ENCODE measurements at regions not wholly inside any gene's neighbourhood (a gene's known extent, or its start where the extent isn't known, plus 50 kb on each side); places are given as distances from the start of the nearest gene placed in this dataset.

DNA sequence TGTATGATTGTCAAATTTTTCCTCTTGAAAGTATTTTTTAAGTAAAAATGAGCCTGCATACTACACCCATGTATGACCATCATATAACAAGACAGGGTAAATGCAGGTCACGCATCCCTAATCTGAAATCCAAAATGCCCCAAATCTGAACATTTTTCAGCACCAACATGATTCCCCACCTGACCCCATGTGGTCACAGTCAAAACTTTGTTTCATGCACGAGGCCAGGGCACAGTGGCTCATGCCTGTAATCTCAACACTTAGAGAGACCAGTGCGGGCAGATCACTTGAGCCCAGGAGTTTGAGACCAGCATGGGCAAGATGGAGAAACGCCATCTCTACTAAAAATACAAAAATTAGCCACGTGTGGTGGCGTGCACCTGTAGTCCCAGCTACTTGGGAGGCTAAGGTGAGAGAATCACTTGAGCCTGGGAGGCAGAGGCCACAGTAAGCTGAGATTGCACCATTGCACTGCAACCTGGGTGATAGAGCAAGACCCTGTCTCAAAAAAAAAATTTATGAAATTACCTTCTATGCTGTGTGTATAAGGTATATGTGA is 63.7 kb upstream of the NPAS1 start:
- Histone ChIP-seq H3K9me3 (replicated peaks) (no peaks in the 10 kb centered on the region), H3K4me1 (peaks cover 69% of the 10 kb centered on the region), H3K27ac (replicated peaks) (peak overlapping the region; percentile 40), H3K36me3 (no peaks in the 10 kb centered on the region), H3K27me3 (ENCODE audit: low read depth) (no peaks in the 10 kb centered on the region), H3K4me3 (no peak overlapping the region)
- TF ChIP-seq CTCF (IDR thresholded peaks at IDR 0.05; ENCODE audit: borderline replicate concordance) = no peak
- intact Hi-C loops (cut with micrococcal nuclease) = no loop called here
- no peak for DNase-seq

- H3K4me1 ChIP-seq = peaks cover 60% of the 10 kb centered on the region
- no peaks in the 10 kb centered on the region for H3K9me3 ChIP-seq (replicated peaks)
- no peak for DNase-seq
- H3K36me3 ChIP-seq = no peaks in the 10 kb centered on the region
- H3K4me3 ChIP-seq = no peak overlapping the region
- no peak for TF ChIP-seq CTCF (IDR thresholded peaks at IDR 0.05; ENCODE audit: borderline replicate concordance)
- H3K27ac ChIP-seq (replicated peaks) = no peak overlapping the region
- no peaks in the 10 kb centered on the region for H3K27me3 ChIP-seq (ENCODE audit: low read depth)
- intact Hi-C loops (cut with micrococcal nuclease) = no loop called here
Measured at GRCh38 chr19:46958532-46958931, 61.1 kb upstream of the NPAS1 start.

DNA sequence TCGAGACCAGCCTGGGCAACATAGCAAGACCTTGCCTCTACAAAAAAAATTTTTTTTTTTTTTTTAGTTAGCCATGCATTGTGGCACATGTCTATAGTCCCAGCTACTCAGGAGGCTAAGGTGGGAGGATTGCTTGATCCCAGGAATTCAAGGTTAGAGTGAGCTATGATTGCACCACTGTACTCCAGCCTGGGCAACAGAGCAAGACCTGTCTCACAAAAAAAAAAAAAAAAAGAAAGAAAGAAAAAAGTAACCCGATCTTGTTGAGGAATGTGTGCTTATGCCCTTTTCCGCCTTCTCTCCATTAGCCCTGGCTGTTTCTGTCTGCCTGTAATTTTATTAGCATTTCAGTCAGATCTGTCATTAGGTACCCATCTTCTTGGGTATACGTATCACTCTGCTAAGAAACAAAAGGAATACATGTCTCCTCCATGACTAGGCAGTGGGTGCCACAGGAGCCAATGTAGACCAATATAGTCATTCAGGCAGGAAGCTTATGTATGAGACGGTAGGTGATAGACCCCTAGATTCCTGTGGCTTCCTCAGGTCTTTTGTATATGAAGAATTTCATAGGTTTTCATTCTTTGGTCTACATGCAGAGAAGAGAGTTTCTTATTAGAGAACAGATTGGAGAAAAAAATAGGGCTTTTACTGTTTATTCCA is 59.6 kb upstream of the NPAS1 start:
- intact Hi-C loops (cut with micrococcal nuclease) = no loop called here
- no peak for TF ChIP-seq CTCF (IDR thresholded peaks at IDR 0.05; ENCODE audit: borderline replicate concordance)
- Histone ChIP-seq H3K9me3 (replicated peaks) (no peaks in the 10 kb centered on the region), H3K27ac (replicated peaks) (no peak overlapping the region), H3K27me3 (ENCODE audit: low read depth) (no peaks in the 10 kb centered on the region), H3K36me3 (no peaks in the 10 kb centered on the region), H3K4me1 (peaks cover 50% of the 10 kb centered on the region), H3K4me3 (no peak overlapping the region)
- DNase-seq = no peak

DNA sequence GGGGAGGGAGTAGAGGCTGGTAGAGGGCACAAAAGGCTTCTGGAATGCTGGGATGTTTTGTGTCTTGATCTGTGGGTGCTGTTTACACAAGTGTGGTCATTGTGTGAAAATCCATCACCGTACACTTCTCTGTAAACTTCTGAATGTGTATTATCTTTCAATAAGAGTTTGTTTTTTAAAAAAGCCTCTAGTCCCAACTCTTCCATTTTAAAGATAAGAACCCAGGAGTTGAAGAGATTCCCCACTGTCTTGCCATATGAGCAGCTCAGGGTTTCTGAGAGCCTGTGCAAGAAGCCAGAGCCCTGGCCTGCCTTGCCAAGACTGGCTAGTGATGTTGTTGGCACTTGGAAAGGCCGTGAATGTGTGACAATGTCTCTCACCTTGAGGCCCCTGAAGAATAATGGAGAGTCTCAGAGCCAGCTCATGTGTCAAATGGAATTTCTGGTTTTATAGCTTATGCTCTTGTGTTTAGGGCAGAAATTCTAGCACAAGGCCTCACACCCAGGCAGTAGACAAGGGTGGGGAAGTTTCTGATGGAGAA is 57.5 kb upstream of the NPAS1 start:
- Histone ChIP-seq H3K27me3 (ENCODE audit: low read depth) (no peaks in the 10 kb centered on the region), H3K9me3 (replicated peaks) (no peaks in the 10 kb centered on the region), H3K27ac (replicated peaks) (no peak overlapping the region), H3K4me3 (no peak overlapping the region), H3K4me1 (peaks cover 47% of the 10 kb centered on the region), H3K36me3 (no peaks in the 10 kb centered on the region)
- TF ChIP-seq CTCF (IDR thresholded peaks at IDR 0.05; ENCODE audit: borderline replicate concordance) = no peak
- intact Hi-C loops (cut with micrococcal nuclease) = no loop called here
- DNase-seq = no peak

DNA sequence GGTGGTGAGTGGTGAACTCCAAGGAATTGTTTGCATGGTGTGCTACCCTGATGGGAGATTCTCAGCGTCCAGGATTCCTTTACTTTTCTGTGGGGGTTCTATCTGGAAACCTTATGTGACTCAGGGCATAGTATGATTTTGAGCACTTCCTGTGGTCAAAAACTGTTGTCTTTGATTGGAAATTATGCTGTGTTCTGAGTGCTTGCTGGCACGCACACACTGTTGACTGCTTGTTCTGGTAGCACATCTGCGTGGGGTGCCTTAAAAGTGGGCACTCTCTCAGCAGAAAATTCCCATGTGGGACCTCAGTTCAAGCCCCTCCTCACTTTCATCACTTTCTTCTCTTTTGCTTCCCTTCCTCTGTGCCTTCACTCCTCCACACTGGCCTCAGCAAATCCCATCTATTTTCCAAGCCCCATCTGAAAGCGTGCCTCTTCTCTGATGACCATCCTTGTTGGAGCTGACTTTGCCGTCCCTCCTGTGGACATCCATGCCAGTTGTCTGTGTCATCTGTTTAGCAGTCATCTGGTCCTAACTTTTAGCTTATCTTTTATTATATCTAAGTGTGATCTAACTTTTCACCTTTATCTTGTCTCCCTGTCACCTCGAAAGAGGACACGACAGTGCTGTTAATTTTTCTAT is 56.4 kb upstream of the NPAS1 start:
- Histone ChIP-seq H3K27ac (replicated peaks) (peak overlapping the region; percentile 20), H3K4me3 (no peak overlapping the region), H3K27me3 (ENCODE audit: low read depth) (no peaks in the 10 kb centered on the region), H3K9me3 (replicated peaks) (no peaks in the 10 kb centered on the region), H3K4me1 (peaks cover 52% of the 10 kb centered on the region), H3K36me3 (no peaks in the 10 kb centered on the region)
- no peak for TF ChIP-seq CTCF (IDR thresholded peaks at IDR 0.05; ENCODE audit: borderline replicate concordance)
- DNase-seq = no peak
- intact Hi-C loops (cut with micrococcal nuclease) = no loop called here
